Caki2 (cell line): ENCODE measurements at regions not wholly inside any gene's neighbourhood (a gene's known extent, or its start where the extent isn't known, plus 50 kb on each side); places are given as distances from the start of the nearest gene placed in this dataset.
"Not testable (repeated sequence)": the region's sequence is repeated elsewhere in the genome, so short reads cannot be mapped to it uniquely, and the experiment has no call there.

ENCODE experiments used
- DNase-seq: peaks from one replicate; pipeline ENCODE4 v3.0.0-alpha.2; 2015; ENCODE audit warnings: low read depth
- in situ Hi-C: cut with HindIII; loops from 2 replicates; pipeline ENCODE4 v1.10.0; 2016; ENCODE audit warnings: low sequenced_read_pairs, low pct_unique_long_range_greater_than_20kb, mixed read lengths

DNA sequence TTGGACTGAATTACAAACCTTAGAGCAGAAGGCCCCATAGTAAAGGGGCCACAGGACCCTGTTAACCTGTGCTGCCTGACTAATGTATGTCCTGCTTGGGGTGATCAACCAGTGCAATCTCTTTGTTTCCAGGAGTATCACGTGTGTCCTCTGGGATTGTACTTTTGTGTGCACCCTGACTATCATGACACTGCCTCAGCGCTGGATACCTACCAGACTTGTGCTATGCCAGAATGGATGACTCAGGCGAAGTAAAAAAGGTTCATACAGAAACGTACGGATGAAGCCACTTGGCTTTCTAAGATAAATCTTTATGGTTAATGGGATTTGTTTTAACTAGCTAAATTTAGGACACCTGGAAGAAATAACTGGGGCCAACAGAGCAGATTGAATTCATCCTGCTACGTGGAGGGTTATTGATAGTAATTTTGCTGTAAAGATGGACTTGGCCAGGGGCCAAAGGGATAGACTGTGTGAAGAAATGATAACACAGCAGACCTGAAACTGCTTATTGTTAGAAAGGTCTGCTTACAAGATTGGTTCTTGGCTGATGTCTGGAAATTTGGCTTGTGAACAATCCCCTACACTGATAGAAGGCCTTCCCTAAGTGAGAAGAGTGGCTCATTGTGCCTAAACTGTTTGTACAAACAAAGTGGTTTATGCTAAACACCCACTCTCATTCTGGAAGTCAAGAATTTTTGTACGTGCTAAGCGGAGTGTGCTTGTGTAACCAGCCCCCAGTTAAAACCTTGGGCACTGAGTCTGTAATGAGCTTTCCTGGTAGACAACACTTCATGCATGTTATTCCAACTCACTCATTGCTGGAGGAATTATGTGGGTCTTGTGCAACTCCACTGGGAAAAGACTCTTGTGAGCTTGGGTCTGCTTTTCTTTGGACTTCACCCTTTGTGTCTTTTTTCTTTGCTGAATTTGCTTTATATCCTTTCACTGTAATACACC lies 750.5 kb upstream of the HTR2C start:
- no peak for DNase-seq
- in situ Hi-C loops: no loop called here

DNA sequence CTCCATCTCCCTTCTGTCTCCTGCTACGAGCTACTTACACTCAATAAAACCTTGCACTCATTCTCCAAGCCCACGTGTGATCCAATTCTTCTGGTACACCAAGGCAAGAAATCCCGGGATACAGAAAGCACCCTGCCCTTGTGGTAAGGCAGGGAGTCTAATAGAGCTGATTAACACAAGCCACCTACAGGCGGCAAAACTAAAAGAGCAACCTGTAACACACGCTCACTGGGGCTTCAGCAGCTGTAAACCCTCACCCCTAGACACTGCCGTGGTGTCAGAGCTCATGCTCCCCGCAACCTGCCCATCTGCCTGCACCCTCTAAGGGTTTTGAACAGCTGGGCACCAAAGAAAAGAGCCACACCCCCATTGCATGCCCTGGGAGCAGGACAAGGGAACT lies 755.4 kb upstream of the HTR2C start:
- in situ Hi-C loops: no loop called here
- DNase-seq: no peak

GRCh38 chrX:113818346-113818745 lies 765.5 kb upstream of the HTR2C start:
- no peak for DNase-seq
- in situ Hi-C loops: no loop called here

GRCh38 chrX:113804819-113805218 lies 779.1 kb upstream of the HTR2C start:
- in situ Hi-C loops: no loop called here
- DNase-seq: no peak

GRCh38 chrX:113804291-113804690 lies 779.6 kb upstream of the HTR2C start:
- no peak for DNase-seq
- in situ Hi-C loops: no loop called here

DNA sequence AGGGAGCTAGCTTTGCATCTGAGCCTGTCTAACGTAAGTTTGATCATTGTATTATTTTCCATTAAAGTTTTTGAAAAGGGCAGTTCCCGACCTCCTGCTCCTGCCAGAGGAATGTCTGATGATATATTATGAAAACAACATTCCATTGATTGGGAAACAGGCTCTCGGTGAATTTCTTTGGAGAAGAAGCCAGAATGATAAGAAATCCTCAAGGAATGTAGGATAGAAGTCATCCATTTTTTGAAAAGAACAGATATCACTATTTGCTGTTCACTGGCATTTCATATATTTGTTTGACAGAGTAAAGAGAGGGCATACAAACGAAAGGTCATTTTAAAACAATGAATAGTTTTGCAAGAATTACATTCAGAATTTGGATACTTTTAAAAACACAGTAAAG lies 781.0 kb upstream of the HTR2C start:
- DNase-seq: no peak
- in situ Hi-C loops: no loop called here

GRCh38 chrX:113800955-113801354 lies 782.9 kb upstream of the HTR2C start:
- no peak for DNase-seq
- in situ Hi-C loops: no loop called here

GRCh38 chrX:113793563-113793962 lies 790.3 kb upstream of the HTR2C start:
- no peak for DNase-seq
- in situ Hi-C loops: no loop called here

DNA sequence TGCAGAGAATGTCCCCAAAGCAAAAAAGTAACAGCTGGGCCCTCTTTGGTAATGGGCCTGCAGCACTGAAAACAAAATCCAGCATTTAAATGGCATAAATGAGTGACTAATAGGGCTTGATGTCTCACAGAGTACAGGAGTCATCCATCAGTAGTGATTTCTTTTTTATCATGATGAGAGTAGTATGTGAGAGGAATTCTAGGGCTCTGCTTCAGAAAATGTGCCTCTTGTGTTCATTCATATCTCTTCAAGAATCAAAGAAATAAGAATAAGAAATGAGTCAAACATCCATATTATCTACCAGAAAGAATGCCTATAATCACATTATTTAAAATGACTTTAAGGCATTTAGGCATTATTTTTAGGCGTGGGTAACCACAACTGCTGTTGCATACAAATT lies 792.9 kb upstream of the HTR2C start:
- in situ Hi-C loops: no loop called here
- DNase-seq: no peak

DNA sequence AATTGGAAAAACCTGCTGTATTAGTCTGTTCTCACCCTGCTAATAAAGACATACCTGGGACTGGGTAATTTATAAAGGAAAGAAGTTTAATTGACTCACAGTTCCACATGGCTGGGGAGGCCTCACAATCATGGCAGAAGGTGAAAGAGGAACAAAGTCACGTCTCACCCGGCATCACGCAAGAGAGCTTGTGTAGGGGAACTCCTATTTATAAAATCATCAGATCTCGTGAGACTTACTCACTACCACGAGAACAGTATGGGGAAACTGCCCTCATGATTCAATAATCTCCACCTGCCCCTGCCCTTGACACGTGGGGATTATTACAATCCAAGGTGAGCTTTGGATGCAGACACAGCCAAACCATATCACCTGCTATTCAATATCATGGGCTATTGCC lies 799.1 kb upstream of the HTR2C start:
- in situ Hi-C loops, DNase-seq: not testable (repeated sequence)

GRCh38 chrX:113770806-113771205 lies 813.1 kb upstream of the HTR2C start:
- DNase-seq: no peak
- in situ Hi-C loops: no loop called here

- in situ Hi-C loops: no loop called here
Observed at GRCh38 chrX:113770071-113770470, 813.8 kb upstream of the HTR2C start.

DNA sequence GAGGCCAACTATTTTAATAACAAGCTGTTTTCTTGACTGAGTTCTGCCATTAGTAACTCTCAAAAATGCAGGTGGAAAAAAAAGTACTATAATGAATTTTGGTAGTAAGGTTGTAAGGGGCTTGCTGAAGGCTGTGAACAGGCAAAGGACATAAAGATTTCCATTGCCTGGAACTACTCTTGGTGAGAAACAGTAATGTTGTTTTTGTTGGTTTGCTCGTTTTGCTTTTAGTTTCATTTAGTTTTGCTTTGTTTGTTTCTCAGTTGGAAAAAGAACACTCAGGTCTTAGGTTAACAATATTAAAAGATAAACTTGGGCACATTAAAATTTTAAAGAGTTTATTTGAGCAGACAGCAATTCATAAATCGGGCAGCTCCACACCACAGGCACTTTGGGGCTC lies 824.5 kb upstream of the HTR2C start:
- no peak for DNase-seq
- in situ Hi-C loops: no loop called here

More at GRCh38 chrX:113770071-113770470, 813.8 kb upstream of the HTR2C start:
- no peak for DNase-seq

DNA sequence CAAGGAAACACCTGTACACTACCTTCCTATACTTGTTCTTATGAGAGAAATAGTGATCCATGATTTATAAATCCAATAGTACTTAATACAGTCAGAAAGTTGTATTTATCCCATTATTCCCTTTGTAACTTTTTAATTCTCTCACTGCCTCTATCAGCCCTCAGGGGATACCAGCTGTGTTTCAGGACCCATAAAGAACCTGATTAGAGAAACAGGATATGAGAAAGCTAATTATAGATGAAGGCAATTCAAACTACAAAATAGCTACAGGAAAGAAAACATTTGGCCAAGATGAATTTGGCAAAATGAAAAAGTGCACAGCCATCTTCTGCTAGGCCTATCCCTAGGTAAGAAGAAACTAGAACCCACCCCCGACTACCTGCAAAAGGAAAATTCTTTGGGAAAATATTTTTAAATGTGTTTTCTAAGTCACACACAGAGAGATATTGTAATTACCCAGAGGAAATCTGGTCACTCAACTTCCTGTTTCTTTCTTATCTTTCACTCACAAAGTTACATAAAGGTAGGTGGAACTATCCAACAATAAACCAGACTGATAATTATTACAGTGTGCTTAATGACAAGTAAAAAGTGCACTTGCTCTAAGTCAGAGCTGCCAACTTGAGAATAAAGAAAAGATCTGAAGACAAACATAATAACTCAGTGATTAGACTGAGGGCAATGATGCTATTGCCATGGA lies 836.5 kb upstream of the HTR2C start:
- no peak for DNase-seq
- in situ Hi-C loops: no loop called here

DNA sequence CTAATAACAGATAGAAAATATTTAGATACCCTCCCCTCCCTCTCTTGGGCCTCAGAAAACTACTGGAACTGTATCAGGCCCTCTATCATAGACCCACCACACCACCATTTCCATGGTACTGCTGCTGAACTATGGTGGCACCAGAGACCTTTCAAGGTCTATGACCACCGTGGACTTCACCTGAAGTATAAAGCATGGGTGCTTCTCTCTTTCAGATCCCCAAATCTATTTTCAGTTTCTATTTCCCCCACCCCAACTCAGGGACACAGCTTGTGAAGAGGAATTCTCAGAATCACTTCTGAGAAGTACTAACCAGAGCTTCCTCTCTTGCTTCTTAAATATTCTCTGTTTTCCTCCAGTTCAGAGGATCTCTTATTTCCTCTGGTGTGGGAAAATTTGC lies 840.8 kb upstream of the HTR2C start:
- in situ Hi-C loops: no loop called here
- no peak for DNase-seq

DNA sequence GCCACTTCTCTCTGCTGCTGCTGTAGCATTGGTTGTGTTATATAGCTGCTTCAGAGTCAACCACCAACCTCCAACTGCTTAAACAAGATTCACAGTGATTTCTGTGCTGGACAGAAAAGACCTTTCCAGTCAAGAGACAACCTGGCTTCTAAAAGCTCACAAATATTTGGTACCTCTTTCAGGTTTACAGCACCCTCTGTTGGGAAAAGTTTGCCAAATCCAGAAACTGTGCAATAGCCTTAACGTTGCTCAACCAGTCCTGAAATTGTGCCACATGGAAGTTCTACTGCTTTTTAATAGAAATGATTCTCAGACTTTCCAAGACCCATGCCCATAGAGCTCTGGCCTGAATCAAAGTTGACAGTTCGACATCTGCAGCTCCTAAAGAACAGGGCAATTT lies 842.1 kb upstream of the HTR2C start:
- in situ Hi-C loops: no loop called here
- peak; percentile 4 for DNase-seq

DNA sequence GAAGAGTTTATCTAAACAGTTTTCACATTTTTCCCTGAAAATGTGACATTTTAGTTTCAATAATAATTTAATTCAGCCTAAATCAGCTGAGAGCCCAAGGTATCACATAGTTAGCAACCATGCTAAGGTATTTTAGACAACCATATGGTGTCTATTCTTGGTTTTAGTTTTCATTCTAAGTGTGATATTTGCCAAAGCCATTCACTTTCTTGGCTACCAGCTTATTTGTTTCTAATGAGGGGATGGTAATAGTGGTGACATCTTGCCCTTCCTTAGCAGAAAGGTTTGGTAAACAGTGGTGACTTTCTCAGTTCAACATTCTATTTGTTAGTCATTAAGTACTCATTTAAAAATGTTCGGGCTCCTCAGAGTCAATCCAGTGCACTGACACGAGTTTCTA lies 854.9 kb upstream of the HTR2C start:
- in situ Hi-C loops: no loop called here
- no peak for DNase-seq

GRCh38 chrX:113726898-113727297 lies 857.0 kb upstream of the HTR2C start:
- in situ Hi-C loops: no loop called here
- no peak for DNase-seq

GRCh38 chrX:113726466-113726865 lies 857.4 kb upstream of the HTR2C start:
- in situ Hi-C loops: no loop called here
- DNase-seq: no peak

GRCh38 chrX:113726009-113726408 lies 857.9 kb upstream of the HTR2C start:
- in situ Hi-C loops: no loop called here
- DNase-seq: no peak
